K562 (cell line): ENCODE measurements at regions not wholly inside any gene's neighbourhood (a gene's known extent, or its start where the extent isn't known, plus 50 kb on each side); places are given as distances from the start of the nearest gene placed in this dataset.
A peak's percentile ranks its signal among the peaks of the same experiment; 100 is the strongest.

Experiments
- ATAC-seq: fragments of 200-7000 bp; cut with Tn5 transposase; 3 replicates; pipeline ENCODE4 v1.9.1; 2020; ENCODE audit warnings: moderate library complexity
- BruUV-seq: library from RNA; stranded (reverse); fragments of 400-500 nt; replicated peaks from 2 replicates; lab custom pipeline; 2021; lab: Mats Ljungman, UMichigan
- CTCF ChIA-PET: fragments of 300-600 bp; formaldehyde crosslinking; extraction: SDS; loops from one replicate; lab custom pipeline; 2021; ENCODE audit warnings: low intra/inter-chr PET ratio; lab: Yijun Ruan, JAX
- POLR2A ChIA-PET: fragments of 300-600, 350-650 bp; sonication (Branson Sonifier 250); formaldehyde crosslinking; extraction: SDS; loops from one replicate; lab custom pipeline; 2021; ENCODE audit warnings: antibody characterized with exemption, inconsistent platforms; lab: Yijun Ruan, JAX
- DNase-seq, 4 experiments: peaks; one replicate each; pipeline versions ENCODE4 v3.0.0 to v3.0.0-alpha.2; 2011 to 2018; ENCODE audit warnings: low spot score in 3 of 4, mixed read lengths in 3 of 4; ENCODE audit errors: extremely low read depth in 1 of 4
- FAIRE-seq: peaks from 2 replicates; lab custom pipeline; 2011; peaks lifted over from hg19 to GRCh38; lab: Jason Lieb, UNC
- H2AFZ ChIP-seq: 2 replicates; pipeline ENCODE4 v1.6.0; 2011; ENCODE audit warnings: low read depth, low read length, control low read depth, inconsistent platforms
- H3K27ac ChIP-seq: fragments of 200-600 bp; 3 replicates; pipeline ENCODE4 v1.8.0; 2011; ENCODE audit warnings: low read depth, mild to moderate bottlenecking, control low read depth, inconsistent platforms, low read length, moderate library complexity, mixed read lengths; ENCODE audit errors: extremely low read depth
- H3K27me3 ChIP-seq, 2 experiments: fragments of 300-600 bp in 1 of 2; 2 replicates in 1 of 2; 3 replicates in 1 of 2; pipeline versions ENCODE4 v1.6.0 to v1.8.0; 2011; ENCODE audit warnings: inconsistent platforms in 2 of 2, low read length in 2 of 2, mild to moderate bottlenecking in 1 of 2, mixed read lengths in 1 of 2, moderate library complexity in 1 of 2; ENCODE audit not compliant: control insufficient read depth in 2 of 2, insufficient read depth in 2 of 2
- H3K36me3 ChIP-seq: fragments of 300-600 bp; 3 replicates; pipeline ENCODE4 v1.8.0; 2011; ENCODE audit warnings: mild to moderate bottlenecking, low read length, inconsistent platforms; ENCODE audit not compliant: control insufficient read depth, insufficient read depth
- H3K4me1 ChIP-seq, 2 experiments: fragments of 200-600 bp in 1 of 2; replicated peaks in 1 of 2; 2 replicates in 1 of 2; 3 replicates in 1 of 2; pipeline versions ENCODE4 v1.5.1 to v1.8.0; 2011; ENCODE audit warnings: inconsistent platforms in 2 of 2, low read length in 2 of 2, mild to moderate bottlenecking in 1 of 2, mixed read lengths in 1 of 2, moderate library complexity in 1 of 2; ENCODE audit not compliant: control insufficient read depth in 2 of 2, insufficient read depth in 2 of 2
- H3K4me2 ChIP-seq: 2 replicates; pipeline ENCODE4 v1.6.1; 2011; ENCODE audit warnings: low read length, control low read depth, inconsistent platforms, mixed read lengths; ENCODE audit not compliant: insufficient read depth
- H3K4me3 ChIP-seq: fragments of 200-600 bp; sonication (generic), shearing (Covaris generic); 2 replicates; pipeline ENCODE4 v1.5.1; 2016; ENCODE audit warnings: control low read depth, inconsistent platforms
- H3K79me2 ChIP-seq: fragments of 200-600 bp; 3 replicates; pipeline ENCODE4 v1.8.0; 2011; ENCODE audit warnings: low read length, inconsistent platforms; ENCODE audit not compliant: control insufficient read depth, insufficient read depth
- H3K9ac ChIP-seq, 2 experiments: 2 replicates each; pipeline versions ENCODE4 v1.6.0 to v1.6.1; 2011; ENCODE audit warnings: low read depth in 2 of 2, low read length in 2 of 2, control low read depth in 1 of 2, inconsistent platforms in 1 of 2, mild to moderate bottlenecking in 1 of 2, mixed read lengths in 1 of 2; ENCODE audit not compliant: insufficient read depth in 1 of 2
- H3K9me1 ChIP-seq: one replicate; pipeline ENCODE4 v1.6.0; 2011; ENCODE audit warnings: inconsistent platforms, mild to moderate bottlenecking, low read length, moderate library complexity; ENCODE audit not compliant: control insufficient read depth, insufficient read depth
- H3K9me3 ChIP-seq: replicated peaks from 2 replicates; pipeline ENCODE4 v1.5.1; 2011; ENCODE audit warnings: low read depth, low read length, inconsistent platforms; ENCODE audit not compliant: control insufficient read depth, insufficient read depth
- H4K20me1 ChIP-seq: replicated peaks from 2 replicates; pipeline ENCODE4 v1.6.1; 2011; ENCODE audit warnings: low read length, inconsistent platforms, mixed read lengths; ENCODE audit not compliant: control insufficient read depth, insufficient read depth
- C11orf30 ChIP-seq: fragments of 450-650 bp; IDR thresholded peaks from 2 replicates; pipeline ENCODE4 v1.6.1; 2016; ENCODE audit warnings: low read depth, mild to moderate bottlenecking
- KLF1 ChIP-seq: fragments of 450-650 bp; IDR thresholded peaks from 2 replicates; pipeline ENCODE4 v1.6.1; 2016; ENCODE audit warnings: missing genetic modification characterization, missing compliant biosample characterization
- MAFF ChIP-seq: IDR thresholded peaks from 2 replicates; pipeline ENCODE4 v1.6.1; 2012; ENCODE audit warnings: low read length, improper control_type of control experiment
- MAFG ChIP-seq: fragments of 450-650 bp; conservative IDR thresholded peaks from 2 replicates; pipeline ENCODE4 v1.6.1; 2016; ENCODE audit warnings: missing genetic modification characterization, missing compliant biosample characterization
- MAFK ChIP-seq: IDR thresholded peaks from 2 replicates; pipeline ENCODE4 v1.6.1; 2011; ENCODE audit warnings: low read length, improper control_type of control experiment
- MEF2D ChIP-seq: conservative IDR thresholded peaks from 2 replicates; pipeline ENCODE4 v1.6.1; 2016; ENCODE audit warnings: low read depth, missing genetic modification characterization, missing compliant biosample characterization
- NFE2L1 ChIP-seq: fragments of 450-650 bp; IDR thresholded peaks from 2 replicates; pipeline ENCODE4 v1.6.1; 2016; ENCODE audit warnings: missing genetic modification characterization, low read depth, mild to moderate bottlenecking, missing compliant biosample characterization, moderate library complexity, borderline replicate concordance
- NR2C1 ChIP-seq, 2 experiments: fragments of 450-650 bp; IDR thresholded peaks; 2 replicates each; pipeline ENCODE4 v1.6.1; 2017; ENCODE audit warnings: mild to moderate bottlenecking in 2 of 2, antibody characterized with exemption in 1 of 2, inconsistent platforms in 1 of 2, missing compliant biosample characterization in 1 of 2, missing genetic modification characterization in 1 of 2
- NRF1 ChIP-seq, 2 experiments: fragments of 450-650 bp; IDR thresholded peaks in 1 of 2; conservative IDR thresholded peaks in 1 of 2; 2 replicates each; pipeline ENCODE4 v1.6.1; 2014; ENCODE audit warnings: mild to moderate bottlenecking in 2 of 2
- TAF9B ChIP-seq: fragments of 450-650 bp; IDR thresholded peaks from 2 replicates; pipeline ENCODE4 v1.6.1; 2018; ENCODE audit warnings: mild to moderate bottlenecking; ENCODE audit not compliant: partially characterized antibody
- TOE1 ChIP-seq, 2 experiments: fragments of 450-650 bp in 1 of 2; sonication (generic) in 1 of 2; formaldehyde crosslinking in 1 of 2; IDR thresholded peaks; 2 replicates each; pipeline versions ENCODE4 v1.7.1 to v1.8.0; 2016 to 2022; ENCODE audit warnings: borderline replicate concordance in 2 of 2, mild to moderate bottlenecking in 2 of 2, antibody characterized with exemption in 1 of 2, inconsistent platforms in 1 of 2, low read depth in 1 of 2, missing genetic modification reagents in 1 of 2, moderate library complexity in 1 of 2
- ZNF316 ChIP-seq: fragments of 450-650 bp; IDR thresholded peaks from 2 replicates; pipeline ENCODE4 v1.6.1; 2016
- WGBS: fragments of 100-300 bp; shearing (Covaris generic); methylation state at CpG from one replicate; pipeline ENCODE4 v1.1.6; 2016; ENCODE audit warnings: low coverage, mixed read lengths; ENCODE audit not compliant: insufficient coverage; ENCODE audit errors: missing lambda C conversion rate; 5-methylcytosine and 5-hydroxymethylcytosine counted together
- in situ Hi-C: fragments of 300-500 bp; cut with MboI; formaldehyde crosslinking; loops from 4 replicates; pipeline ENCODE4 v1.15.0; 2018; ENCODE audit warnings: inconsistent platforms, mixed read lengths
- intact Hi-C: fragments of 100-400 bp; cut with micrococcal nuclease; formaldehyde crosslinking; loops from 2 replicates; pipeline ENCODE4 v1.14.2; 2022

DNA sequence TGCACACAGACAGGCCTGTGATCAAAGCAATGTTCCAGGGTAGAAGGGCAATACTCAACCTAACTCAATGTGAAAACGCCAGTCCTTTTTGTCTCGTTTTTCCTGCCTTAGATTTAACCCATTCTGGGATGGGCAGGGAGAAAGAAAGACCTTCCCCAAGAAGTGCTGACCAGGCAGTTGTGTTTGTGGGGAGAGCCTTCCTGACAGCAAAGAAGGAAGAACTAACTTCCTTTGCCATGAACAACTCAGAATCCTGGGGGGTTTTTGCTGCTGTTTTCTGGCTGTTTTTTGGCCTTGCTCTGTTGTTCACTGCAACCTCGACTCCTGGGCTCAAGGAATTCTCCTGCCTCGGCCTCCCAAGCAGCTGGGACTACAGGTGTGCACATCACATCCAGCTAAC lies 112.0 kb upstream of the RAB4A start:
- DNase-seq (no peak), ATAC-seq (no peak), FAIRE-seq (no peak)
- Histone ChIP-seq H3K9ac (no peak overlapping the region), H3K9me3 (no peaks in the 10 kb centered on the region), H2AFZ (no peak overlapping the region), H3K27ac (no peak overlapping the region), H3K9me1 (no peaks in the 10 kb centered on the region), H3K36me3 (no peaks in the 10 kb centered on the region), H3K4me3 (no peak overlapping the region), H3K4me1 (no peaks in the 10 kb centered on the region), H4K20me1 (no peaks in the 10 kb centered on the region), H3K27me3 (peaks cover 9 to 41% of the 10 kb centered on the region in 2 experiments; a peak in 4 of 5 replicates), H3K79me2 (no peaks in the 10 kb centered on the region), H3K4me2 (no peak overlapping the region)
- in situ Hi-C loops (no loop called here), intact Hi-C loops (no loop called here)
- ChIA-PET POLR2A (interaction anchor here (0.7 to 0.8 kb wide), 2 partner anchors 11 to 15 kb away, joined by 3 to 4 read pairs; no protein-coding TSS in a partner anchor), CTCF (no interaction called here)
- peak; percentile 64 for TF ChIP-seq ZNF316
- TF ChIP-seq NR2C1 (IDR thresholded peaks at IDR 0.05) = no peak
- TF ChIP-seq NR2C1 (tag; IDR thresholded peaks at IDR 0.05) = no peak
- no peak for TF ChIP-seq MEF2D (tag)
- TF ChIP-seq MAFF = peak; percentile 37
- TF ChIP-seq MAFK = peak; percentile 57
- no peak for TF ChIP-seq TOE1 (IDR thresholded peaks at IDR 0.05; ENCODE audit: borderline replicate concordance)
- TF ChIP-seq TOE1 (CRISPR knock-in tag; IDR thresholded peaks at IDR 0.05; ENCODE audit: borderline replicate concordance, low read depth) = no peak
- peak; percentile 51; the same call in 1 of the 2 replicates for TF ChIP-seq MAFG (tag)
- no peak for TF ChIP-seq TAF9B
- TF ChIP-seq NRF1 (conservative IDR thresholded peaks at IDR 0.05 in 1 of 2, IDR thresholded peaks at IDR 0.05 in 1 of 2) = no peak
- TF ChIP-seq NFE2L1 (tag) = no peak
- peak; percentile 49 for TF ChIP-seq C11orf30
- TF ChIP-seq KLF1 (tag) = no peak
- 0% methylated on average over 4 of the region's 4 CpGs for WGBS
- no TSS peak for BruUV-seq
